K562 (cell line): ENCODE measurements at regions not wholly inside any gene's neighbourhood (a gene's known extent, or its start where the extent isn't known, plus 50 kb on each side); places are given as distances from the start of the nearest gene placed in this dataset.

ENCODE experiments used
- ATAC-seq: fragments of 200-7000 bp; cut with Tn5 transposase; 3 replicates; pipeline ENCODE4 v1.9.1; 2020; ENCODE audit warnings: moderate library complexity
- BruUV-seq: library from RNA; stranded (reverse); fragments of 400-500 nt; replicated peaks from 2 replicates; lab custom pipeline; 2021; lab: Mats Ljungman, UMichigan
- CTCF ChIA-PET: fragments of 300-600 bp; formaldehyde crosslinking; extraction: SDS; loops from one replicate; lab custom pipeline; 2021; ENCODE audit warnings: low intra/inter-chr PET ratio; lab: Yijun Ruan, JAX
- POLR2A ChIA-PET: fragments of 300-600, 350-650 bp; sonication (Branson Sonifier 250); formaldehyde crosslinking; extraction: SDS; loops from one replicate; lab custom pipeline; 2021; ENCODE audit warnings: antibody characterized with exemption, inconsistent platforms; lab: Yijun Ruan, JAX
- DNase-seq, 4 experiments: peaks; one replicate each; pipeline versions ENCODE4 v3.0.0 to v3.0.0-alpha.2; 2011 to 2018; ENCODE audit warnings: low spot score in 3 of 4, mixed read lengths in 3 of 4; ENCODE audit errors: extremely low read depth in 1 of 4
- FAIRE-seq: peaks from 2 replicates; lab custom pipeline; 2011; peaks lifted over from hg19 to GRCh38; lab: Jason Lieb, UNC
- H2AFZ ChIP-seq: 2 replicates; pipeline ENCODE4 v1.6.0; 2011; ENCODE audit warnings: low read depth, low read length, control low read depth, inconsistent platforms
- H3K27ac ChIP-seq: fragments of 200-600 bp; 3 replicates; pipeline ENCODE4 v1.8.0; 2011; ENCODE audit warnings: low read depth, mild to moderate bottlenecking, control low read depth, inconsistent platforms, low read length, moderate library complexity, mixed read lengths; ENCODE audit errors: extremely low read depth
- H3K27me3 ChIP-seq, 2 experiments: fragments of 300-600 bp in 1 of 2; 2 replicates in 1 of 2; 3 replicates in 1 of 2; pipeline versions ENCODE4 v1.6.0 to v1.8.0; 2011; ENCODE audit warnings: inconsistent platforms in 2 of 2, low read length in 2 of 2, mild to moderate bottlenecking in 1 of 2, mixed read lengths in 1 of 2, moderate library complexity in 1 of 2; ENCODE audit not compliant: control insufficient read depth in 2 of 2, insufficient read depth in 2 of 2
- H3K36me3 ChIP-seq: fragments of 300-600 bp; 3 replicates; pipeline ENCODE4 v1.8.0; 2011; ENCODE audit warnings: mild to moderate bottlenecking, low read length, inconsistent platforms; ENCODE audit not compliant: control insufficient read depth, insufficient read depth
- H3K4me1 ChIP-seq, 2 experiments: fragments of 200-600 bp in 1 of 2; replicated peaks in 1 of 2; 2 replicates in 1 of 2; 3 replicates in 1 of 2; pipeline versions ENCODE4 v1.5.1 to v1.8.0; 2011; ENCODE audit warnings: inconsistent platforms in 2 of 2, low read length in 2 of 2, mild to moderate bottlenecking in 1 of 2, mixed read lengths in 1 of 2, moderate library complexity in 1 of 2; ENCODE audit not compliant: control insufficient read depth in 2 of 2, insufficient read depth in 2 of 2
- H3K4me2 ChIP-seq: 2 replicates; pipeline ENCODE4 v1.6.1; 2011; ENCODE audit warnings: low read length, control low read depth, inconsistent platforms, mixed read lengths; ENCODE audit not compliant: insufficient read depth
- H3K4me3 ChIP-seq: fragments of 200-600 bp; sonication (generic), shearing (Covaris generic); 2 replicates; pipeline ENCODE4 v1.5.1; 2016; ENCODE audit warnings: control low read depth, inconsistent platforms
- H3K79me2 ChIP-seq: fragments of 200-600 bp; 3 replicates; pipeline ENCODE4 v1.8.0; 2011; ENCODE audit warnings: low read length, inconsistent platforms; ENCODE audit not compliant: control insufficient read depth, insufficient read depth
- H3K9ac ChIP-seq, 2 experiments: 2 replicates each; pipeline versions ENCODE4 v1.6.0 to v1.6.1; 2011; ENCODE audit warnings: low read depth in 2 of 2, low read length in 2 of 2, control low read depth in 1 of 2, inconsistent platforms in 1 of 2, mild to moderate bottlenecking in 1 of 2, mixed read lengths in 1 of 2; ENCODE audit not compliant: insufficient read depth in 1 of 2
- H3K9me1 ChIP-seq: one replicate; pipeline ENCODE4 v1.6.0; 2011; ENCODE audit warnings: inconsistent platforms, mild to moderate bottlenecking, low read length, moderate library complexity; ENCODE audit not compliant: control insufficient read depth, insufficient read depth
- H3K9me3 ChIP-seq: replicated peaks from 2 replicates; pipeline ENCODE4 v1.5.1; 2011; ENCODE audit warnings: low read depth, low read length, inconsistent platforms; ENCODE audit not compliant: control insufficient read depth, insufficient read depth
- H4K20me1 ChIP-seq: replicated peaks from 2 replicates; pipeline ENCODE4 v1.6.1; 2011; ENCODE audit warnings: low read length, inconsistent platforms, mixed read lengths; ENCODE audit not compliant: control insufficient read depth, insufficient read depth
- ETS1 ChIP-seq: conservative IDR thresholded peaks from 2 replicates; pipeline ENCODE4 v1.6.1; 2011; ENCODE audit warnings: low read depth, mild to moderate bottlenecking, low read length; ENCODE audit not compliant: control insufficient read depth
- HDGF ChIP-seq: fragments of 450-650 bp; IDR thresholded peaks from 2 replicates; pipeline ENCODE4 v1.6.1; 2016
- WGBS: fragments of 100-300 bp; shearing (Covaris generic); methylation state at CpG from one replicate; pipeline ENCODE4 v1.1.6; 2016; ENCODE audit warnings: low coverage, mixed read lengths; ENCODE audit not compliant: insufficient coverage; ENCODE audit errors: missing lambda C conversion rate; 5-methylcytosine and 5-hydroxymethylcytosine counted together
- in situ Hi-C: fragments of 300-500 bp; cut with MboI; formaldehyde crosslinking; loops from 4 replicates; pipeline ENCODE4 v1.15.0; 2018; ENCODE audit warnings: inconsistent platforms, mixed read lengths
- intact Hi-C: fragments of 100-400 bp; cut with micrococcal nuclease; formaldehyde crosslinking; loops from 2 replicates; pipeline ENCODE4 v1.14.2; 2022
- TF ChIP-seq, protein P1 (sequence below), 2 experiments: fragments of 450-650 bp; IDR thresholded peaks; 2 replicates each; pipeline ENCODE4 v1.6.1; 2018; ENCODE audit warnings: mild to moderate bottlenecking in 2 of 2, low read depth in 1 of 2; ENCODE audit not compliant: partially characterized antibody in 2 of 2

GRCh38 chr1:199291022-199291740 is 652.3 kb downstream of the PTPRC start:
- no peak for TF ChIP-seq HDGF
- no peak for TF ChIP-seq ETS1
- TF ChIP-seq, protein P1, sequence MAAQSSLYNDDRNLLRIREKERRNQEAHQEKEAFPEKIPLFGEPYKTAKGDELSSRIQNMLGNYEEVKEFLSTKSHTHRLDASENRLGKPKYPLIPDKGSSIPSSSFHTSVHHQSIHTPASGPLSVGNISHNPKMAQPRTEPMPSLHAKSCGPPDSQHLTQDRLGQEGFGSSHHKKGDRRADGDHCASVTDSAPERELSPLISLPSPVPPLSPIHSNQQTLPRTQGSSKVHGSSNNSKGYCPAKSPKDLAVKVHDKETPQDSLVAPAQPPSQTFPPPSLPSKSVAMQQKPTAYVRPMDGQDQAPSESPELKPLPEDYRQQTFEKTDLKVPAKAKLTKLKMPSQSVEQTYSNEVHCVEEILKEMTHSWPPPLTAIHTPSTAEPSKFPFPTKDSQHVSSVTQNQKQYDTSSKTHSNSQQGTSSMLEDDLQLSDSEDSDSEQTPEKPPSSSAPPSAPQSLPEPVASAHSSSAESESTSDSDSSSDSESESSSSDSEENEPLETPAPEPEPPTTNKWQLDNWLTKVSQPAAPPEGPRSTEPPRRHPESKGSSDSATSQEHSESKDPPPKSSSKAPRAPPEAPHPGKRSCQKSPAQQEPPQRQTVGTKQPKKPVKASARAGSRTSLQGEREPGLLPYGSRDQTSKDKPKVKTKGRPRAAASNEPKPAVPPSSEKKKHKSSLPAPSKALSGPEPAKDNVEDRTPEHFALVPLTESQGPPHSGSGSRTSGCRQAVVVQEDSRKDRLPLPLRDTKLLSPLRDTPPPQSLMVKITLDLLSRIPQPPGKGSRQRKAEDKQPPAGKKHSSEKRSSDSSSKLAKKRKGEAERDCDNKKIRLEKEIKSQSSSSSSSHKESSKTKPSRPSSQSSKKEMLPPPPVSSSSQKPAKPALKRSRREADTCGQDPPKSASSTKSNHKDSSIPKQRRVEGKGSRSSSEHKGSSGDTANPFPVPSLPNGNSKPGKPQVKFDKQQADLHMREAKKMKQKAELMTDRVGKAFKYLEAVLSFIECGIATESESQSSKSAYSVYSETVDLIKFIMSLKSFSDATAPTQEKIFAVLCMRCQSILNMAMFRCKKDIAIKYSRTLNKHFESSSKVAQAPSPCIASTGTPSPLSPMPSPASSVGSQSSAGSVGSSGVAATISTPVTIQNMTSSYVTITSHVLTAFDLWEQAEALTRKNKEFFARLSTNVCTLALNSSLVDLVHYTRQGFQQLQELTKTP (IDR thresholded peaks at IDR 0.05; ENCODE audit: low read depth in 1 of 2, partially characterized antibody in 2 of 2): no peak
- TF ChIP-seq, all 486 proteins: peak for 0
- 0% methylated on average over 2 of the region's 2 CpGs for WGBS
- Histone ChIP-seq H3K9me3 (no peaks in the 10 kb centered on the region; the same call in none of the 2 replicates), H3K4me2 (no peak overlapping the region), H3K27me3 (no peaks in the 10 kb centered on the region), H3K9me1 (no peaks in the 10 kb centered on the region), H4K20me1 (no peaks in the 10 kb centered on the region), H3K36me3 (no peaks in the 10 kb centered on the region), H3K4me3 (no peak overlapping the region), H2AFZ (no peak overlapping the region), H3K79me2 (no peaks in the 10 kb centered on the region), H3K9ac (no peak overlapping the region), H3K4me1 (no peaks in the 10 kb centered on the region), H3K27ac (no peak overlapping the region)
- intact Hi-C loops: no loop called here
- no peak for FAIRE-seq
- BruUV-seq: no TSS peak
- ATAC-seq: no peak
- no peak for DNase-seq
- ChIA-PET POLR2A (interaction anchor here (0.7 kb wide), 1 partner anchor 8 kb away, joined by 3 read pairs; no protein-coding TSS in a partner anchor), CTCF (no interaction called here)
- in situ Hi-C loops: no loop called here
